PFSK-1 (cell line): ENCODE measurements at regions not wholly inside any gene's neighbourhood (a gene's known extent, or its start where the extent isn't known, plus 50 kb on each side); places are given as distances from the start of the nearest gene placed in this dataset.

Source experiments
- FOXP2 ChIP-seq: optimal IDR thresholded peaks from 2 replicates; pipeline ENCODE3; 2011; ENCODE audit warnings: borderline replicate concordance, control low read depth, inconsistent platforms; ENCODE audit not compliant: insufficient read depth; ENCODE audit errors: extremely low read length, extremely low read depth
- POLR2AphosphoS5 ChIP-seq: IDR thresholded peaks from 2 replicates; pipeline ENCODE4 v1.6.1; 2012; ENCODE audit warnings: low read depth, mild to moderate bottlenecking, control low read depth, low read length, moderate library complexity
- REST ChIP-seq, 2 experiments: IDR thresholded peaks; 2 replicates each; pipeline versions ENCODE4 v1.6.1 to v1.8.0; 2011 to 2012; ENCODE audit warnings: low read depth in 2 of 2, low read length in 2 of 2, control low read depth in 1 of 2, inconsistent platforms in 1 of 2, mild to moderate bottlenecking in 1 of 2, moderate library complexity in 1 of 2; ENCODE audit not compliant: insufficient read depth in 1 of 2
- SIN3A ChIP-seq: IDR thresholded peaks from 2 replicates; pipeline ENCODE4 v1.6.1; 2012; ENCODE audit warnings: mild to moderate bottlenecking, low read length, moderate library complexity, borderline replicate concordance; ENCODE audit not compliant: insufficient read depth
- TAF1 ChIP-seq: IDR thresholded peaks from 2 replicates; pipeline ENCODE4 v1.6.1; 2012; ENCODE audit warnings: low read length, control low read depth, borderline replicate concordance; ENCODE audit not compliant: insufficient read depth

GRCh38 chr6:105568142-105568541, 165.3 kb upstream of the PREP start:
- no peak for TF ChIP-seq TAF1
- no peak for TF ChIP-seq POLR2AphosphoS5
- TF ChIP-seq SIN3A, result no peak
- TF ChIP-seq FOXP2, result no peak
- TF ChIP-seq REST (IDR thresholded peaks at IDR 0.05; ENCODE audit: insufficient read depth in 1 of 2, low read depth in 2 of 2, low read length in 2 of 2), result no peak

DNA sequence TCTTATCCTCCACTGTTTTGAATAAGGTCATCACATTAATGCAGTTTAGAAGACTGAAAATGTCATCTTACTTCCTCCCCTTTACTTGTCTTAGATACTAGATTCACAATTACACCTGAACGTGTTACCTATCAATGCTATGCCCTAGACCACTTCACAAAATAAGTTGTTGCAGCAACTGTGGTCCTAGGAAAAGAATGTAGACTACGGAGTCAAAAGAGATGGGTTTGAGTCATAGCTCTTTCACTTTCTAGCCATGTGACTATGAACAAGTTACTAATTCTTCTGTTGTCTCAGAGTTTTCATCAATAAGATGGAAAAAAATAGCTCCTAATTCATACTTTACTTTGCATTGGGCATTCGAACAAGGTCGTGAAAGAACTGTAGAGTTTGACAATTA, 164.3 kb upstream of the PREP start:
- no peak for TF ChIP-seq SIN3A
- no peak for TF ChIP-seq REST (IDR thresholded peaks at IDR 0.05; ENCODE audit: insufficient read depth in 1 of 2, low read depth in 2 of 2, low read length in 2 of 2)
- no peak for TF ChIP-seq TAF1
- no peak for TF ChIP-seq FOXP2
- TF ChIP-seq POLR2AphosphoS5, result no peak

DNA sequence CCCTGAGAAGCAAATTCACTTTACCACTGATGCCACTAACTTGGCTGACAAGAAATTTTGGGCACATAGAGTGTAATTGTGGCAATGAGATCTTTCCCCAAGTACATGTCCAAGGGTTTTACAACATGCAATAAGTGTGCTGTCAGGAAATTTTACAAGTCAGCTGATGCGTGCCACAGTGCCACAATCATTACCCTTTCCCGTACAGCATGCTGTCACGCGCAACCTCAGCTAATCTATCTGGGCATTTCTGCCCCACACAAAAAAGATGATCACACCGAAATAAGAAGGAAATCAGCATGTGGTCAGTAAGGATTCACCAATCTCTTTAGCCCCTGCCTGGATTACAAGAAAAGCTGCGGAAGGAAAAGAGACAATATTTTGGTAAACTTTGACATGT, 163.6 kb upstream of the PREP start:
- TF ChIP-seq POLR2AphosphoS5 (no peak), REST (IDR thresholded peaks at IDR 0.05; ENCODE audit: insufficient read depth in 1 of 2, low read depth in 2 of 2, low read length in 2 of 2) (no peak), FOXP2 (no peak), TAF1 (no peak), SIN3A (no peak)

DNA sequence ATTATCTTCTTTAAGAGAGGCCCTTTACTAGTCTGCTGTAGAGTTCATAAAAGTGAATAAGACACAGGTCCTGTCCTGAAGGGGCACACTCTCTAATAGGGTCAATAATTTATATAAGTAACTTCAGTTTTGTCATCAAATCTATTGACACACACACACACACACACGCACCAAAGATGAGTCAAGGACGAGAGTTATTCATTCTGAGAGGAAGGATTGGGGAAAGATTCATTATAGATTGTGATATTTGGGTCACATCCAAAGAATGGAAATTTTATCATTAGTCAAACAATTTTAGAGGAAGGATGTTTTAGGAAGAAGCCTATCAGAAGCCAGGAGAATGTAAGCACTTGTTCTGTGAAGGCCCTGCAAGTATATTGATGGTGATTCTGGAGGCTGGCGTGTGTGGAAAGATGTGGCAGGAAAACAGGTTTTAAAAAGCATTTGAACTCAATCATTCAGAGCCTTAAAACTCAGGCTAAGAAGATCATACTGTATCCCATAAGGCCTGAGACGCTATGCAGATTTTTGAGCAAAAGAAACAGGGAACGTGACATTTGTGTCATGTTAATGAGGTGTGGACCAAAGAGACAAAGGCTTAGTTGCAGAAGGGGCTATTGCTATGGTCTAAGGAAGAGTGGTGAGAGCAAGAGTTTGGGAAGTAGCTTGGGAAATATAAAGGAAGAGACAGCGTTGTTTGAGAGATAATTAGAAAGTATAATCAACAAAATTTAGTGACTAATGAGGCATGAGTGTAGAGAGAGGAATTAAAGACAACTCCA, 161.4 kb upstream of the PREP start:
- no peak for TF ChIP-seq TAF1
- no peak for TF ChIP-seq POLR2AphosphoS5
- no peak for TF ChIP-seq FOXP2
- no peak for TF ChIP-seq REST (IDR thresholded peaks at IDR 0.05; ENCODE audit: insufficient read depth in 1 of 2, low read depth in 2 of 2, low read length in 2 of 2)
- TF ChIP-seq SIN3A, result no peak
